ENCODE measurements at regions not wholly inside any gene's neighbourhood (a gene's known extent, or its start where the extent isn't known, plus 50 kb on each side); places are given as distances from the start of the nearest gene placed in this dataset.

- TF ChIP-seq CTCF (IDR thresholded peaks at IDR 0.05; ENCODE audit: low read depth, low read length, poor library complexity, severe bottlenecking) (no peak), EZH2phosphoT487 (IDR thresholded peaks at IDR 0.05; ENCODE audit: borderline replicate concordance, low read length) (no peak)
These were observed 317.6 kb upstream of the FAT3 start for GRCh38 chr11:91906871-91907624.

Data from DOHH2 (cell line).